GM23338 (cell line): ENCODE measurements at regions not wholly inside any gene's neighbourhood (a gene's known extent, or its start where the extent isn't known, plus 50 kb on each side); places are given as distances from the start of the nearest gene placed in this dataset.

ENCODE experiments used
- ATAC-seq: fragments of 200-7000 bp; cut with Tn5 transposase; 3 replicates; pipeline ENCODE4 v1.9.1; 2020
- DNase-seq: peaks from one replicate; pipeline ENCODE4 v3.0.0-alpha.2; 2015; ENCODE audit warnings: low spot score
- H2AFZ ChIP-seq: fragments of 200-600 bp; sonication (generic); 2 replicates; pipeline ENCODE4 v1.8.0; 2016; ENCODE audit warnings: antibody characterized with exemption, mild to moderate bottlenecking, moderate library complexity
- H3F3A ChIP-seq: fragments of 200-600 bp; sonication (generic); replicated peaks from 2 replicates; pipeline ENCODE4 v1.8.0; 2017; ENCODE audit warnings: antibody characterized with exemption, mixed run types, low read depth
- H3K27ac ChIP-seq: fragments of 200-600 bp; sonication (generic); 2 replicates; pipeline ENCODE4 v1.6.1; 2016; ENCODE audit warnings: low read depth
- H3K27me3 ChIP-seq: fragments of 200-600 bp; sonication (generic); 2 replicates; pipeline ENCODE4 v1.8.0; 2016; ENCODE audit warnings: mild to moderate bottlenecking, mixed run types, moderate library complexity; ENCODE audit not compliant: insufficient read depth
- H3K36me3 ChIP-seq: fragments of 200-600 bp; sonication (generic); 2 replicates; pipeline ENCODE4 v1.8.0; 2016; ENCODE audit warnings: mild to moderate bottlenecking; ENCODE audit not compliant: insufficient read depth
- H3K4me1 ChIP-seq: fragments of 200-600 bp; sonication (generic); 2 replicates; pipeline ENCODE4 v1.8.0; 2016; ENCODE audit warnings: mild to moderate bottlenecking, moderate library complexity; ENCODE audit not compliant: insufficient read depth
- H3K4me2 ChIP-seq: fragments of 200-600 bp; sonication (generic); 2 replicates; pipeline ENCODE4 v1.7.1; 2017; ENCODE audit warnings: mixed run types
- H3K4me3 ChIP-seq: fragments of 200-600 bp; sonication (generic); 2 replicates; pipeline ENCODE4 v1.6.1; 2016; ENCODE audit warnings: mixed run types
- H3K79me2 ChIP-seq: fragments of 200-600 bp; sonication (generic); replicated peaks from 2 replicates; pipeline ENCODE4 v1.8.0; 2017; ENCODE audit warnings: mild to moderate bottlenecking; ENCODE audit not compliant: insufficient read depth
- H3K9me2 ChIP-seq: fragments of 200-600 bp; sonication (generic); 2 replicates; pipeline ENCODE4 v1.8.0; 2017; ENCODE audit not compliant: insufficient read depth
- H4K20me1 ChIP-seq: fragments of 200-600 bp; sonication (generic); replicated peaks from 2 replicates; pipeline ENCODE4 v1.8.0; 2017; ENCODE audit warnings: mild to moderate bottlenecking; ENCODE audit not compliant: insufficient read depth
- H3K27ac Mint-ChIP-seq: 2 replicates; pipeline ENCODE4 v1.8.0; 2020; ENCODE audit warnings: inconsistent platforms, mild to moderate bottlenecking, moderate library complexity, mixed read lengths
- H3K27me3 Mint-ChIP-seq: 3 replicates; pipeline ENCODE4 v1.8.0; 2022; ENCODE audit warnings: low read depth, mild to moderate bottlenecking, moderate library complexity, mixed read lengths, inconsistent platforms; ENCODE audit not compliant: insufficient read depth, poor library complexity
- H3K36me3 Mint-ChIP-seq: 3 replicates; pipeline ENCODE4 v1.8.0; 2021; ENCODE audit warnings: low read depth, mild to moderate bottlenecking, inconsistent platforms, moderate library complexity, mixed read lengths
- H3K4me1 Mint-ChIP-seq: 3 replicates; pipeline ENCODE4 v1.8.0; 2020; ENCODE audit warnings: mild to moderate bottlenecking, inconsistent platforms, mixed read lengths
- H3K4me3 Mint-ChIP-seq: 3 replicates; pipeline ENCODE4 v1.8.0; 2021; ENCODE audit warnings: moderate library complexity, mild to moderate bottlenecking, inconsistent platforms, mixed read lengths
- H3K9me3 Mint-ChIP-seq: 3 replicates; pipeline ENCODE4 v1.8.0; 2020; ENCODE audit warnings: moderate library complexity, mild to moderate bottlenecking, inconsistent platforms, mixed read lengths
- CREB1 ChIP-seq: fragments of 250-450 bp; sonication (Bioruptor Pico); IDR thresholded peaks from 2 replicates; pipeline ENCODE4 v1.5.0; 2020; ENCODE audit warnings: low read depth, mild to moderate bottlenecking, moderate library complexity
- CTCF ChIP-seq, 2 experiments: fragments of 200-600 bp in 1 of 2; sonication (generic) in 1 of 2; conservative IDR thresholded peaks; 2 replicates each; pipeline versions ENCODE4 v1.5.1 to v1.6.1; 2016 to 2017; ENCODE audit warnings: antibody characterized with exemption in 2 of 2, low read depth in 2 of 2, mild to moderate bottlenecking in 2 of 2, moderate library complexity in 1 of 2
- EZH2 ChIP-seq: fragments of 200-600 bp; sonication (generic); IDR thresholded peaks from one replicate; pipeline ENCODE4 v1.8.0; 2017; ENCODE audit warnings: antibody characterized with exemption, mild to moderate bottlenecking, low read depth; ENCODE audit not compliant: unreplicated experiment
- EZH2phosphoT487 ChIP-seq: fragments of 200-600 bp; sonication (generic); IDR thresholded peaks from one replicate; pipeline ENCODE4 v1.8.1; 2018; ENCODE audit warnings: antibody characterized with exemption; ENCODE audit not compliant: unreplicated experiment
- JUNB ChIP-seq: IDR thresholded peaks from one replicate; pipeline ENCODE4 v1.6.1; 2016; ENCODE audit warnings: antibody characterized with exemption; ENCODE audit not compliant: unreplicated experiment
- NANOG ChIP-seq: IDR thresholded peaks from 2 replicates; pipeline ENCODE4 v1.6.1; 2016; ENCODE audit warnings: antibody characterized with exemption, borderline replicate concordance
- POLR2AphosphoS5 ChIP-seq: IDR thresholded peaks from 2 replicates; pipeline ENCODE4 v1.6.1; 2016; ENCODE audit warnings: antibody characterized with exemption, low read depth
- REST ChIP-seq: IDR thresholded peaks from one replicate; pipeline ENCODE4 v1.6.1; 2018; ENCODE audit warnings: antibody characterized with exemption; ENCODE audit not compliant: unreplicated experiment
- STAT1 ChIP-seq: IDR thresholded peaks from one replicate; pipeline ENCODE4 v1.6.1; 2016; ENCODE audit warnings: antibody characterized with exemption; ENCODE audit not compliant: unreplicated experiment
- ZNF114 ChIP-seq: fragments of 250-450 bp; sonication (Bioruptor Pico); IDR thresholded peaks from 2 replicates; pipeline ENCODE4 v1.5.0; 2020; ENCODE audit warnings: mild to moderate bottlenecking, moderate library complexity
- ZNF331 ChIP-seq: fragments of 250-450 bp; sonication (Bioruptor Pico); IDR thresholded peaks from 2 replicates; pipeline ENCODE4 v1.5.0; 2020; ENCODE audit warnings: low read depth, mild to moderate bottlenecking, moderate library complexity
- TF ChIP-seq, protein P1 (sequence below): IDR thresholded peaks from 2 replicates; pipeline ENCODE4 v1.6.1; 2016; ENCODE audit warnings: antibody characterized with exemption
- TF ChIP-seq, protein P2 (sequence below): fragments of 250-450 bp; sonication (Bioruptor Pico); IDR thresholded peaks from 2 replicates; pipeline ENCODE4 v1.5.0; 2020; ENCODE audit warnings: mild to moderate bottlenecking, moderate library complexity

GRCh38 chr5:124997186-124997893 lies 250.9 kb upstream of the ZNF608 start:
- no peak for TF ChIP-seq CREB1
- no peak for TF ChIP-seq JUNB
- no peak for TF ChIP-seq EZH2
- TF ChIP-seq REST = no peak
- TF ChIP-seq, protein P1, sequence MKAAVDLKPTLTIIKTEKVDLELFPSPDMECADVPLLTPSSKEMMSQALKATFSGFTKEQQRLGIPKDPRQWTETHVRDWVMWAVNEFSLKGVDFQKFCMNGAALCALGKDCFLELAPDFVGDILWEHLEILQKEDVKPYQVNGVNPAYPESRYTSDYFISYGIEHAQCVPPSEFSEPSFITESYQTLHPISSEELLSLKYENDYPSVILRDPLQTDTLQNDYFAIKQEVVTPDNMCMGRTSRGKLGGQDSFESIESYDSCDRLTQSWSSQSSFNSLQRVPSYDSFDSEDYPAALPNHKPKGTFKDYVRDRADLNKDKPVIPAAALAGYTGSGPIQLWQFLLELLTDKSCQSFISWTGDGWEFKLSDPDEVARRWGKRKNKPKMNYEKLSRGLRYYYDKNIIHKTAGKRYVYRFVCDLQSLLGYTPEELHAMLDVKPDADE = no peak
- TF ChIP-seq POLR2AphosphoS5 = no peak
- no peak for TF ChIP-seq CTCF (conservative IDR thresholded peaks at IDR 0.05; ENCODE audit: low read depth in 2 of 2)
- TF ChIP-seq ZNF331 (CRISPR knock-in tag) = no peak
- no peak for TF ChIP-seq ZNF114 (CRISPR knock-in tag)
- TF ChIP-seq EZH2phosphoT487 = no peak
- TF ChIP-seq, protein P2, sequence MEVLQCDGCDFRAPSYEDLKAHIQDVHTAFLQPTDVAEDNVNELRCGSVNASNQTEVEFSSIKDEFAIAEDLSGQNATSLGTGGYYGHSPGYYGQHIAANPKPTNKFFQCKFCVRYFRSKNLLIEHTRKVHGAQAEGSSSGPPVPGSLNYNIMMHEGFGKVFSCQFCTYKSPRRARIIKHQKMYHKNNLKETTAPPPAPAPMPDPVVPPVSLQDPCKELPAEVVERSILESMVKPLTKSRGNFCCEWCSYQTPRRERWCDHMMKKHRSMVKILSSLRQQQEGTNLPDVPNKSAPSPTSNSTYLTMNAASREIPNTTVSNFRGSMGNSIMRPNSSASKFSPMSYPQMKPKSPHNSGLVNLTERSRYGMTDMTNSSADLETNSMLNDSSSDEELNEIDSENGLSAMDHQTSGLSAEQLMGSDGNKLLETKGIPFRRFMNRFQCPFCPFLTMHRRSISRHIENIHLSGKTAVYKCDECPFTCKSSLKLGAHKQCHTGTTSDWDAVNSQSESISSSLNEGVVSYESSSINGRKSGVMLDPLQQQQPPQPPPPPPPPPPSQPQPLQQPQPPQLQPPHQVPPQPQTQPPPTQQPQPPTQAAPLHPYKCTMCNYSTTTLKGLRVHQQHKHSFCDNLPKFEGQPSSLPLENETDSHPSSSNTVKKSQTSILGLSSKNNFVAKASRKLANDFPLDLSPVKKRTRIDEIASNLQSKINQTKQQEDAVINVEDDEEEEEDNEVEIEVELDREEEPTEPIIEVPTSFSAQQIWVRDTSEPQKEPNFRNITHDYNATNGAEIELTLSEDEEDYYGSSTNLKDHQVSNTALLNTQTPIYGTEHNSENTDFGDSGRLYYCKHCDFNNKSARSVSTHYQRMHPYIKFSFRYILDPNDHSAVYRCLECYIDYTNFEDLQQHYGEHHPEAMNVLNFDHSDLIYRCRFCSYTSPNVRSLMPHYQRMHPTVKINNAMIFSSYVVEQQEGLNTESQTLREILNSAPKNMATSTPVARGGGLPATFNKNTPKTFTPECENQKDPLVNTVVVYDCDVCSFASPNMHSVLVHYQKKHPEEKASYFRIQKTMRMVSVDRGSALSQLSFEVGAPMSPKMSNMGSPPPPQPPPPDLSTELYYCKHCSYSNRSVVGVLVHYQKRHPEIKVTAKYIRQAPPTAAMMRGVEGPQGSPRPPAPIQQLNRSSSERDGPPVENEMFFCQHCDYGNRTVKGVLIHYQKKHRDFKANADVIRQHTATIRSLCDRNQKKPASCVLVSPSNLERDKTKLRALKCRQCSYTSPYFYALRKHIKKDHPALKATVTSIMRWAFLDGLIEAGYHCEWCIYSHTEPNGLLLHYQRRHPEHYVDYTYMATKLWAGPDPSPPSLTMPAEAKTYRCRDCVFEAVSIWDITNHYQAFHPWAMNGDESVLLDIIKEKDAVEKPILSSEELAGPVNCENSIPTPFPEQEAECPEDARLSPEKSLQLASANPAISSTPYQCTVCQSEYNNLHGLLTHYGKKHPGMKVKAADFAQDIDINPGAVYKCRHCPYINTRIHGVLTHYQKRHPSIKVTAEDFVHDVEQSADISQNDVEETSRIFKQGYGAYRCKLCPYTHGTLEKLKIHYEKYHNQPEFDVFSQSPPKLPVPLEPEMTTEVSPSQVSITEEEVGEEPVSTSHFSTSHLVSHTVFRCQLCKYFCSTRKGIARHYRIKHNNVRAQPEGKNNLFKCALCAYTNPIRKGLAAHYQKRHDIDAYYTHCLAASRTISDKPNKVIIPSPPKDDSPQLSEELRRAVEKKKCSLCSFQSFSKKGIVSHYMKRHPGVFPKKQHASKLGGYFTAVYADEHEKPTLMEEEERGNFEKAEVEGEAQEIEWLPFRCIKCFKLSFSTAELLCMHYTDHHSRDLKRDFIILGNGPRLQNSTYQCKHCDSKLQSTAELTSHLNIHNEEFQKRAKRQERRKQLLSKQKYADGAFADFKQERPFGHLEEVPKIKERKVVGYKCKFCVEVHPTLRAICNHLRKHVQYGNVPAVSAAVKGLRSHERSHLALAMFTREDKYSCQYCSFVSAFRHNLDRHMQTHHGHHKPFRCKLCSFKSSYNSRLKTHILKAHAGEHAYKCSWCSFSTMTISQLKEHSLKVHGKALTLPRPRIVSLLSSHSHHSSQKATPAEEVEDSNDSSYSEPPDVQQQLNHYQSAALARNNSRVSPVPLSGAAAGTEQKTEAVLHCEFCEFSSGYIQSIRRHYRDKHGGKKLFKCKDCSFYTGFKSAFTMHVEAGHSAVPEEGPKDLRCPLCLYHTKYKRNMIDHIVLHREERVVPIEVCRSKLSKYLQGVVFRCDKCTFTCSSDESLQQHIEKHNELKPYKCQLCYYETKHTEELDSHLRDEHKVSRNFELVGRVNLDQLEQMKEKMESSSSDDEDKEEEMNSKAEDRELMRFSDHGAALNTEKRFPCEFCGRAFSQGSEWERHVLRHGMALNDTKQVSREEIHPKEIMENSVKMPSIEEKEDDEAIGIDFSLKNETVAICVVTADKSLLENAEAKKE (CRISPR knock-in tag) = no peak
- no peak for TF ChIP-seq NANOG
- no peak for TF ChIP-seq STAT1
- H3K27me3 ChIP-seq = no peaks in the 10 kb centered on the region
- H3K4me2 ChIP-seq = 0 out of 2 replicates have a peak overlapping the region, but pooled peaks have one; percentile 3
- H2AFZ ChIP-seq = no peak overlapping the region
- Mint-ChIP-seq H3K4me3 (no peak overlapping the region), H3K4me1 (peaks cover 38% of the 10 kb centered on the region), H3K27ac (peak overlapping the region; percentile 69; the same call in 1 of the 2 replicates), H3K36me3 (no peaks in the 10 kb centered on the region), H3K9me3 (no peaks in the 10 kb centered on the region), H3K27me3 (no peaks in the 10 kb centered on the region)
- no peaks in the 10 kb centered on the region for H4K20me1 ChIP-seq
- H3K9me2 ChIP-seq = no peaks in the 10 kb centered on the region
- no peaks in the 10 kb centered on the region for H3K79me2 ChIP-seq
- ATAC-seq (no peak; the same call in 1 of the 3 replicates), DNase-seq (no peak)
- H3K4me3 ChIP-seq = no peak overlapping the region
- H3F3A ChIP-seq = no peaks in the 10 kb centered on the region
- H3K36me3 ChIP-seq = no peaks in the 10 kb centered on the region
- H3K27ac ChIP-seq = peak overlapping the region; percentile 74
- H3K4me1 ChIP-seq = peaks cover 22% of the 10 kb centered on the region
